GM19351 (cell line): ENCODE measurements at regions not wholly inside any gene's neighbourhood (a gene's known extent, or its start where the extent isn't known, plus 50 kb on each side); places are given as distances from the start of the nearest gene placed in this dataset.

Source experiments
- ATAC-seq: cut with Tn5 transposase; IDR thresholded peaks from one replicate; pipeline ENCODE4 v1.9.1; 2021; ENCODE audit warnings: mild to moderate bottlenecking, moderate library complexity; ENCODE audit not compliant: unreplicated experiment

- no peak for ATAC-seq
Measured at GRCh38 chr13:74973935-74974879, 507.8 kb downstream of the TBC1D4 start.

- no peak for ATAC-seq
Measured at GRCh38 chr13:74969419-74969818, 512.5 kb downstream of the TBC1D4 start.

- no peak for ATAC-seq
Measured at GRCh38 chr13:74966814-74967424, 515.0 kb downstream of the TBC1D4 start.

GRCh38 chr13:74966275-74966674 lies 515.7 kb downstream of the TBC1D4 start:
- ATAC-seq: no peak

- no peak for ATAC-seq
Measured at GRCh38 chr13:74945637-74946036, 536.3 kb downstream of the TBC1D4 start.

DNA sequence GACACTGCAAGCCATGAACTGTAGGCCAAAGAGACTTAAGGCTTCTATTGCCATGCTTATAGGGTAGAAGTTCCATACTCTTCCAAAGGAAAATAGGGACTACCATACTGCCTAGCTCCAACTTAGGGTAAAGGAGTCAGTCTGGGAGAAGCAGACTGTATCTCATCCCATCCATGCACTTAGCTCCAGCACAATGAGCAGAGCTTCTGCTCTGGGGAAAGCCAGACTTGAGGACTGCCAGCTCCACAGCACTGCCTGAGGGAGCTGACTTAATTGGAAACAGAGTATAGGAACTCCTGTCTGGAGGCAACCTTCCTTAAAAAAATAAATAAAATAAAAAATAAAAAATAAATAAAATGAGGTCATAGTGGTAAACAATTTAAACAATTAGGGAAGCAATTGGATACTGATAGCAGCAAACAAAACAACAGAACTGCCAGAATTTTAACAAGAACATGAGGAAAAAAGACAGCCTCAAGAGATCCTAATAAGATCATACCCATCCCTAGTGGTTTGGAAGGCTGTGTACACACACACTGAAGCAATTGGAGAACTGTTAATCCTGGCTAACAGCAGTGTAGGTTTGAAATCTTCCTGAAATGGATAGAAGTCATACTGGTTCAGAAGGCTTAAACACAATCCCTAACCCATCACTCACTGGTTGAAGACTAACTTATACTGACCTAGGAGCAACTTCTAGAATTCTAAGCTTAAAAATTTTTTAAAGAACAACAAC lies 550.1 kb downstream of the TBC1D4 start:
- no peak for ATAC-seq

- peak; percentile 66 for ATAC-seq
Measured at GRCh38 chr13:74930402-74931165, 551.4 kb downstream of the TBC1D4 start.

DNA sequence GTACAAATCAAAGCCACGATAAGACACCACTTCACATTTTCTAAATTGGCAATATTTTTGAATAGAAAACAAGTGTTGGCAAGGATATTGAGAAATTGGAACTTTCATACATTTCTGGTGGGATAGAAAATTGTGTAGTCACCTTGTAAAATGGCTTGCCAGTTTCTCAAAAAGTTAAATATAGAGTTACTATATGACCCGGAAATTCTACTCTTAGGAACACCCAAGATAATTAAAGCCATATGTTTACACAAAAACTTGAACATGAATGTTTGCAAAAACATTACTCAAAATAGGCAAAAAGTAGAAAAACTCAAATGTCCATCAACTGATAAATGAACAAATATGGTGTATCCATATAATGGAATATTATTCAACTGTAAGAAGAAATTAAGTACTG lies 552.5 kb downstream of the TBC1D4 start:
- no peak for ATAC-seq

DNA sequence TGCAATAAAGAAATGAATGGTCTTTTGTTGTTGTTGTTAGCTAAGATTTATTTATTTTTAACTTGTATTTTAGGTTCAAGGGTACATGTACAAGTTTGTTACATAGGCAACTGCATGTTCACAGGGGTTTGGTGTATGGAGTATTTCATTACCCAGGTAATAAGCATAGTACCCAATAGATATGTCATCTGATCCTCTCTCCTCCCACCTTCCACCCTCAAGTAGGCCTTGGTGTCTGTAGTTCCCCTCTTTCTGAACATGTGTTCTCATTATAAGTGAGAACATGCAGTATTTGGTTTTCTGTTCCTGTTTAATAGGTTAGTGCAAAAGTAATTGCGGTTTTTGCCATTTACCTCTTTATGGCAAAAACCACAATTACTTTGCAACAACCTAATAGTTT lies 554.1 kb downstream of the TBC1D4 start:
- ATAC-seq: no peak

DNA sequence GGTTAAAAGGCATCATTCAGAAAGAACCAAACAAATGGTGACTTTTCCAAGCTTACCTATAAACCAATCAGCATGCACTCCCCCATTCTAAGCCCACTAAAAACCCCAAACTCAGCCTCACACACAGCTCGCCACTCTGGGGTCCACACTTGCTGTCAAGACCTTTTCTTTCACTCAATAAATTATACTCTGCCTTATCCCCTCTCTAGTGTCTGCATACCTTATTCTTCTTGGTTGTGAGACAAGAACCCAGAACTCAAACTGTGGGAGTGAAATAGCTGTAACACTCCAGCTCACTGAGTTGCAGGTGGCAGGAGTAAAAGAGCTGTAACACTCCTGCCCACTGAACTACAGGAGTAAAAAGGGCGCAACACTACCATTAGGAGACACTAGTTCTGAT lies 559.0 kb downstream of the TBC1D4 start:
- ATAC-seq: no peak

GRCh38 chr13:74921326-74921725 lies 560.6 kb downstream of the TBC1D4 start:
- ATAC-seq: peak; percentile 30

- peak; percentile 55 for ATAC-seq
Measured at GRCh38 chr13:74920920-74921319, 561.0 kb downstream of the TBC1D4 start.

- ATAC-seq: no peak
Measured at GRCh38 chr13:74920361-74920760, 561.6 kb downstream of the TBC1D4 start.

- ATAC-seq: no peak
Measured at GRCh38 chr13:74919914-74920313, 562.1 kb downstream of the TBC1D4 start.

GRCh38 chr13:74912898-74913297 lies 569.1 kb downstream of the TBC1D4 start:
- ATAC-seq: no peak

DNA sequence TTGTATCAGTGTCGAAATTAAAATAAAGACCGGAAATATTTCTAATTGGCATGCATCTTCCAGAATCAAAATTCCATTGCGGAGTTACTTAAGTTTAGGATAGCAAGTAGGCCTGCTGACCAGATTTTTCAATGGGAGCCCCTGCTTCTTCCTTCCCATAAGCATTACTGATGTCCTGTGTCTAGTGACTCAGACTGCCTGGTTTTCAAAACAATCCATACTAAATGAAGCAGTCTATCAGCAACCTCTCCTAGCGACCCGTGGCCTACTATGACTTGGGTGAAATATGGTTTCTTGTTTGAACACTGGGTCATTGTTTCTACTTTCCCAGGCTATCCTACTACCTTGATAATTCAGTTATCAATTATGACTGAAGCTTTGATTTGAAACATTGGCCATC lies 571.6 kb downstream of the TBC1D4 start:
- ATAC-seq: no peak

DNA sequence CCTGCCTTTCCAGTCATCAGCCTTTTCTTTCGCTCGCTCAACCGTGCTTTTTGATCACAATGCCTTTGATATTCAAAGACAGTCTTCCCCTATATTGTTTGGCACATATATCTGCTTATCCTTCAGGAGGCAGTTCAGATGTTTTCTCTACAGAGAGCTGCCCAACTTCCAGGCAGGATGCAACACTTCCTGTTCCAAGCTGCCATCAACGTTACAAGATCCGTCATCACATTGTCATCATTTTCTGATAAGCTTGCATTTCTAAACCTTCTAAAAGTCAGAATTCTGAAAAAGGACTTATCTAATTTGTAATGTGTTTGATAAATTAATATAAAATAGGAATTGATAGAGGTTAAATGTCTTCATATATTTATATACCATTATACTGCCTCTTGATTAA lies 574.2 kb downstream of the TBC1D4 start:
- ATAC-seq: no peak

- no peak for ATAC-seq
Measured at GRCh38 chr13:74904556-74904955, 577.4 kb downstream of the TBC1D4 start.

DNA sequence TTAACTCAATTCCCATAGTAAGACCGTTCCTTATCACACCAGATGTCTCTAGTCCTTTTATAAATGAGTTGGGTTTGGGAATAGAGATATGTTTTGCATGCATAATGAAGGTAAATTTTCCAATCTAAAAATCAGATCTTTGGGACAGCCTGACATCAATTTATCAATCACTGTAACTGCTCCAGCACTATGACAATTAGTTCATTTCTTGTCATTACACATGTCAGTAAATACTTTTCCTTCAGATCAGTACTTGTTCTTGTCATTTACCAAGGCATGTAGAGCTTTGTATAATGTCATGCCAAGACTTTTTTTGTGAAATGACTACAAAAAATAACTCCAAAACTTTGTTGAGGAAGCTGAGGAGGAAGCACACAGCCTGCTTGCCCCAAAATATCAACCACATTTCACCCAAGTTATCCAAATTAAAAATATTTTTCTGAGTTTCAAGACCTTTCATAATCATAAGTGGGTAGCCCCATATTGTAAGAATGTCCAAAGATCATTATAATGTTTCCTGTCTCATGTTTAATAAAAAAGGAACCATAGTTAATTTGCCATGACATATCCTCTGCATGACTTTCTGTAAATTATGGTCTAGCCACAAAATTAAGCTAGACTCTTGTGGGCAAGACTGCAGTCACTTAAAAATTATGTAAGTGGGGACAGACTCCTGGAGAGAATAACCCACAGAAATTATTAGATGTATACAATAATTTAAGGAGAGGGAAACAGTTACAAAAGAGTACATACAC lies 586.8 kb downstream of the TBC1D4 start:
- ATAC-seq: no peak

DNA sequence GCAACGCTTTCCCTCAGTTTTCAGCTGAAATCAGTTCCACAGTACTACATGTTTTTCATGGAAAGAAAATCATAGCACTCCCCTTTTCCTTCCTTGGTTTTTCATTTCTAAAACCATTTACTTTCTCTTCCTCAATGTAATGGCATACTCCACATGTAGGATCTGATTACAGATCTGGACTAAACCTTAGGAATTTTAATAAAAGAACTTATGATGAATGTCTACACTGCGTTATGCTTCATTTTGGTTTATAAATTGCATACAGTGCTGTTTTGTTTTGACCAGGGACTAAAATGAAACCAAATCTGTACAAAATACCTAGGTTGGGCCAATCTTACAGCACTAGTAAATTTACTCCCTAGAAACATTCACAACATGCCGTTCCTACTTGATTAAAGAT lies 589.9 kb downstream of the TBC1D4 start:
- ATAC-seq: no peak
